ENCODE measurements at regions not wholly inside any gene's neighbourhood (a gene's known extent, or its start where the extent isn't known, plus 50 kb on each side); places are given as distances from the start of the nearest gene placed in this dataset.
"Not testable (repeated sequence)": the region's sequence is repeated elsewhere in the genome, so short reads cannot be mapped to it uniquely, and the experiment has no call there.

GRCh38 chr3:171915275-171915674, 72.1 kb downstream of the TMEM212 start:
- no peak for DNase-seq

- DNase-seq, result no peak
These were observed 73.7 kb downstream of the TMEM212 start for GRCh38 chr3:171916888-171917287.

- DNase-seq, result not testable (repeated sequence)
These were observed 79.5 kb downstream of the TMEM212 start for GRCh38 chr3:171922629-171923028.

GRCh38 chr3:171923668-171924067, 80.5 kb downstream of the TMEM212 start:
- DNase-seq, result not testable (repeated sequence)

DNA sequence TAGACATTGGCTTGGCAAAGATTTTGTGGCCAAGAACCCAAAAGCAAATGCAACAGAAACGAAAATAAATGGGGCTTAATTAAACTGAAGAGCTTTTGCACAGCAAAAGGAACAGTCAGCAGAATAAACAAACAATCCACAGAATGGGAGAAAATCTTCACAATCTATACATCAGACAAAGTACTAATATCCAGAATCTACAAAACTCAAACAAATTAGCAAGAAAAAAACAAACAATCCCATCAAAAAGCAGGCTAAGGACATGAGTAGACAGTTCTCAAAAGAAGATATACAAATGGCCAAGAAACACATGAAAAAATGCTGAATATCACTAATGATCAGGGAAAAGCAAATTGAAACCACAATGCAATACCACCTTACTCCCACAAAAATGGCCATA, 81.7 kb downstream of the TMEM212 start:
- DNase-seq, result not testable (repeated sequence)

GRCh38 chr3:171932153-171932611, 89.0 kb downstream of the TMEM212 start:
- no peak for DNase-seq

DNA sequence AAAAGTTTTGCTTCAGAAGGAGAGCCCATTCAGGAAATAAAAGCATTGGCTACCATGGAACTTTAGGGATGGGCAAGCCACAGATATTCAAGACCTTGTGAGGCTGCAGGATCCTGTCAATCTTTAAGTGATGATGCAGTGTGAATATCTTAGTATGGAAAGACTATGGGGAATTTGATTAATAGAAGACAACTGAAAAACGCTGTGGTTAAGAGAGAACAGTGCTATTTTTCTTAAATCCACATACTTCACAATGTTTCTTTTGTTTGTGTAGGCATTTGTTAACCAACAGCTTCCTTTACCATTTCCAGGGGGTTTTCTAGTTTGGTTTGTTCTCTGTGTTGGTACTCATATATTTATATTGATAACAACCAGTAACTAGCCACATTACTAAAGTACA, 90.3 kb downstream of the TMEM212 start:
- DNase-seq, result no peak

- no peak for DNase-seq
These were observed 92.3 kb downstream of the TMEM212 start for GRCh38 chr3:171935261-171936123.

DNA sequence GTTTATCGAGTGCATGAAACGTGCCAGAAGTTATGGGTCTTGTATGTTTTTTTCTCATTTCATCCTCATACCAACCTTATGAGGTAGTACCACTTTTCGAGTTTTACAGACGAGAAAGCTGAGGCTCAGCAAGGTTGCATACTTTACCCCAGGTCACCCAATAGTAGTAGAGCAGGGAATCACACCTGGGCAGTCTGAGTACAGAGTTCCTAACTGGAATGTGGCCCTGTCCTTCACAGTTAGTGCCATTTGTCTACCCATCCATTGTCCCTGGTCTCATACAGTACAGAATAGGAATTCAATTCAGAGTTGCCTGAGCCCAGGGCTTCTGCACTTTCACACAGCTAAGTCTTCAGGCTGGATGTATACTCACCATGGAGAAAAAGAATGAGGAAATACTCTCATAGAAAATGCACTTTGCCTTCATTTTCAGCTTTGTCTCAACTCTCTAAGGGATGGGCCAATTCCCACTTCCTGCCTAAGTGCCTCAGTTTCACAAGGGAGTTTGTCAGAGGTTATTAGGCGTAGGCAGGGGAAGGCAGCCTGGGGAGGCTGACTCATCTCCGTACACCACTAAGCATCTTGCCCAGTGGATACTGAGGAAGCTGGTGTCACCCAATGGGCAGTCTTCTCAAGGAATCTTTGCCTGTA, 93.2 kb downstream of the TMEM212 start:
- no peak for DNase-seq

DNA sequence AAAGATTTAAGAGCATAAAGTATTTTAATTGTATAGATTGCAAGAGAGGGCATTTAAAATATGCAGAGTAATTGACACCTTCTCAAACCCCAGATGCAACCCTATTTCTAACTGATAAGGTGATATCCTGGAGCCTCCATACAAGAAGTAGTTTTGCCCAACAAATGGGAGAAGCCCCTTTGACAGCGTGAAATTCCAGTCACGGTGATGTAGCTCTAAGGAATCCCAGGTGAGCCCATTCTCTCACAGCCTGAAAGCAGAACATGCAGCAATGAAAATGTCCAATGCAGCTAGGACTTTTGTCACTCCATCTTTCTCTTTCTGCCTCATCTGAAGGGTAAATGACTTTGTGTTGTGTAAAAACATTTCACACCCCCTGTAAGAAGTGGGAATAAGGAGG, 96.4 kb downstream of the TMEM212 start:
- no peak for DNase-seq

GRCh38 chr3:171940151-171940649, 97.1 kb downstream of the TMEM212 start:
- DNase-seq, result no peak

- no peak for DNase-seq
These were observed 95.9 kb upstream of the FNDC3B start for GRCh38 chr3:171943262-171944117.

GRCh38 chr3:171944118-171945016, 95.0 kb upstream of the FNDC3B start:
- DNase-seq, result no peak

DNA sequence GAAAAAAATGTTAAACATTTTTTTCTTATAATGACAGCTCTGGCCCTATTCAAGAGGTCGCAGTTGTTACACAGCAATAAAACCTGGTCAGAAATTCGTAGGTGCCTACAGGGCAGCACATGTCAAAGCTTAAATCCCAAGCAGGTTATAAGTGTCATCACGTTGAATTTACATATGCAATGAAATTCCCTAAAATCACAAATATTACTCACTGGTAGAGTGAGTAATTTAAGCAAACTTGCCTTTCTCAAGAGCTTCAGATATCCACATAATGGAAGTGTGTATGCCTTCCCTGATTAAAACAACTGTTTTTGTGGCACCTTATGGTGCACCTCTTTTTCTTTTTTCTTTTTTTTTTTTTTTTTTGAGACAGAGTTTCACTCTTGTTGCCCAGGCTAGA, 90.7 kb upstream of the FNDC3B start:
- no peak for DNase-seq

DNA sequence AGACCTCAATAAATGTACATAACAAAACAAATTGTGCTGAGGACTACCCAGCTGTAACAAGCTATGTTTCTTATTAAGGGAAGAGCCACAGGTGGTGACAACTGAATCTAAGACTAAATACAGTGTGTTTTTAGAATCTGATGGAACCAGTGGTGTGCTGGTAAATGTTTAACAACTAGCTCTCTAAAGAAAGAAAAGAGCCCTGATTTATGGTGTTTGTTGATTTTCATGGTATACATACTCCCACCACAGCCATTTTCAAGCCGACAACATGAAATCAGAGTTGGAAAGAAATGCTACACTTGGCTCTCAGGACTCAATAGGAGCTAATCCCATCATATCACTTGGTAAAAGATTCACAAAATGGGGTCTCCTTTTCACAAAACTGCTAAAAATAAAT, 89.8 kb upstream of the FNDC3B start:
- no peak for DNase-seq

GRCh38 chr3:171950373-171950772, 89.0 kb upstream of the FNDC3B start:
- DNase-seq, result no peak

DNA sequence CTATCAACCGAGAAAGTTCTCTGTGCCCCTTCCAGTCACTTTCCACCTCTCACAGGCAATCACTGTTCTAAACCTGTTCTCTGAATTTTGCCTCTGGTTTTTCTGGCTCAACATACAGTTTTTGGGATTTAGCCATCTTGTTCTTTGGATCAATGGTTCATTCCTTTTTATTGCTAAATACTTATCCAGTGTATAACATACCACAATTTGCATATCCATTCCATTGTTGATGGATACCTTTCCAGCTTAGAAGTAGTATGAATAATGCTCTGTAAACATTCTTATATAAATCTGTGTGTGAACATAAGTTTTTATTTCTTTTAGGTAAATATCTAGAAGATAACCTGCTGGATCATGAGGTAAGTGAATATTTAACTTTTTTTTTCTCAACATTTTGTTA, 87.8 kb upstream of the FNDC3B start:
- DNase-seq, result no peak

- DNase-seq, result no peak
These were observed 85.9 kb upstream of the FNDC3B start for GRCh38 chr3:171953301-171954022.

DNA sequence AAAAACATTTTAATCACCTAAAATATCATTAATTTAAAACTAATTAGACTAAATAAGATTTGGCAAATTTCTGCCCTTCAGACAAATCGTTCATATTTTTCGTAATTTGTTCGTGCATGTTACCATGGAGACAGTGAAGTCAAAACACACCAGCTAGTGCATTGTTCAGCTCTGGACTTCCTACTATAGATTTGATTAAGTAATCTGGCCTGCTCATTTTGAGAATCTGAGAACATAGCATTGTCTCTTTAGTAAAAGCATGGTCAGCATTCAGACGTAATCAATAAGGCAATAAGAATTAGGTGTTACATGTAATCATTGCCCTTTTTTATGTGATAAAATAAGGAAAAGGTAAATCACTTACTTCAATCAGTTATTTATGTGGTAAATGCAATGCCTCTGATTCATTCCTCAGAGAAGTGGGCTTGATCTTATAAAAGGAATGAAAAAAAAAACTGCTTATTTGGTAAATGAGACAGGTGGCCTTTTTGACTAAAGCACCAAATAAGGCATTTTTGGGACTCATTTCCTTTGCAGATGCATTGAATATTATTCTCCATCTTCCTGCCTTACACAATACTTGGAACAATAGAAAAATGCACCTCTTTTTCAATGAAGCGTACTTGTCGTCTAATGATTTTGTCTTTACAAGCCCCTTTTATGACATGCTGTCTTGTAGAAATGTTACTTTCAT, 84.5 kb upstream of the FNDC3B start:
- DNase-seq, result no peak

- DNase-seq, result no peak
These were observed 83.8 kb upstream of the FNDC3B start for GRCh38 chr3:171955598-171955997.

All from NCI-H146 (cell line).